Liver (tissue), 7 donors: ENCODE measurements at regions not wholly inside any gene's neighbourhood (a gene's known extent, or its start where the extent isn't known, plus 50 kb on each side); places are given as distances from the start of the nearest gene placed in this dataset.
"Not testable (repeated sequence)": the region's sequence is repeated elsewhere in the genome, so short reads cannot be mapped to it uniquely, and the experiment has no call there.

Experiments used
- DNase-seq: peaks from one replicate; pipeline ENCODE4 v3.0.0-alpha.2; 2017; ENCODE audit warnings: low spot score
- H3K27ac ChIP-seq, 2 donors: one replicate each; pipeline ENCODE4 v1.7.0; 2013; ENCODE audit warnings: inconsistent platforms in 2 of 2, low read length in 2 of 2, control low read depth in 1 of 2, low read depth in 1 of 2, mild to moderate bottlenecking in 1 of 2
- H3K27me3 ChIP-seq, 4 donors: one replicate each; pipeline versions ENCODE4 v1.6.1 to v1.7.0; 2013; ENCODE audit warnings: low read length in 3 of 4, inconsistent platforms in 1 of 4, mild to moderate bottlenecking in 1 of 4, moderate library complexity in 1 of 4; ENCODE audit not compliant: control insufficient read depth in 4 of 4, insufficient read depth in 4 of 4
- H3K36me3 ChIP-seq, 4 donors: one replicate each; pipeline versions ENCODE4 v1.6.1 to v1.7.0; 2013; ENCODE audit warnings: low read length in 3 of 4, mild to moderate bottlenecking in 3 of 4, low read depth in 1 of 4, moderate library complexity in 1 of 4; ENCODE audit not compliant: control insufficient read depth in 4 of 4, insufficient read depth in 3 of 4
- H3K4me1 ChIP-seq, 4 donors: one replicate each; pipeline versions ENCODE4 v1.6.1 to v1.7.0; 2013; ENCODE audit warnings: low read length in 3 of 4, mild to moderate bottlenecking in 3 of 4, moderate library complexity in 1 of 4; ENCODE audit not compliant: control insufficient read depth in 4 of 4, insufficient read depth in 4 of 4
- H3K4me3 ChIP-seq, 3 donors: one replicate each; pipeline versions ENCODE4 v1.6.1 to v1.7.0; 2013; ENCODE audit warnings: low read length in 3 of 3, control low read depth in 1 of 3, low read depth in 1 of 3, mild to moderate bottlenecking in 1 of 3
- H3K9ac ChIP-seq, 2 donors: one replicate each; pipeline ENCODE4 v1.7.0; 2013; ENCODE audit warnings: low read length in 2 of 2, mild to moderate bottlenecking in 2 of 2, moderate library complexity in 2 of 2, control low read depth in 1 of 2, low read depth in 1 of 2
- H3K9me3 ChIP-seq, 4 donors: one replicate each; pipeline versions ENCODE4 v1.6.1 to v1.7.0; 2013; ENCODE audit warnings: low read length in 3 of 4; ENCODE audit not compliant: control insufficient read depth in 4 of 4
- EGR1 ChIP-seq, 2 donors: IDR thresholded peaks; 2 replicates each; pipeline ENCODE4 v1.6.1; 2016 to 2018; ENCODE audit warnings: antibody characterized with exemption in 2 of 2, low read depth in 2 of 2
- FOXA2 ChIP-seq: IDR thresholded peaks from 2 replicates; pipeline ENCODE4 v1.6.1; 2016; ENCODE audit warnings: antibody characterized with exemption
- GABPA ChIP-seq, 2 donors: IDR thresholded peaks in 1 of 2; conservative IDR thresholded peaks in 1 of 2; 2 replicates each; pipeline ENCODE4 v1.6.1; 2016; ENCODE audit warnings: antibody characterized with exemption in 2 of 2, mild to moderate bottlenecking in 1 of 2, moderate library complexity in 1 of 2
- HNF4A ChIP-seq, 2 donors: conservative IDR thresholded peaks; 2 replicates each; pipeline ENCODE4 v1.6.1; 2016; ENCODE audit warnings: antibody characterized with exemption in 2 of 2, mild to moderate bottlenecking in 2 of 2
- HNF4G ChIP-seq: IDR thresholded peaks from 2 replicates; pipeline ENCODE4 v1.6.1; 2016; ENCODE audit warnings: antibody characterized with exemption
- MAX ChIP-seq: IDR thresholded peaks from 2 replicates; pipeline ENCODE4 v1.6.1; 2016; ENCODE audit warnings: antibody characterized with exemption
- NR2F2 ChIP-seq: IDR thresholded peaks from 2 replicates; pipeline ENCODE4 v1.6.1; 2016; ENCODE audit warnings: antibody characterized with exemption
- RAD21 ChIP-seq, 2 donors: IDR thresholded peaks; 2 replicates each; pipeline ENCODE4 v1.6.1; 2016; ENCODE audit warnings: antibody characterized with exemption in 2 of 2, mild to moderate bottlenecking in 2 of 2
- TAF1 ChIP-seq: conservative IDR thresholded peaks from 2 replicates; pipeline ENCODE4 v1.6.1; 2016; ENCODE audit warnings: antibody characterized with exemption, mild to moderate bottlenecking
- YY1 ChIP-seq: IDR thresholded peaks from 2 replicates; pipeline ENCODE4 v1.6.1; 2016; ENCODE audit warnings: antibody characterized with exemption, mild to moderate bottlenecking
- ZBTB33 ChIP-seq: IDR thresholded peaks from 2 replicates; pipeline ENCODE4 v1.6.1; 2016; ENCODE audit warnings: antibody characterized with exemption
- WGBS: extraction: QIAGEN DNeasy Blood & Tissue Kit; methylation state at CpG from one replicate; pipeline ENCODE4 v1.1.7; 2013; 5-methylcytosine and 5-hydroxymethylcytosine counted together
- donor health status: healthy.
- donor health status: healthy.
- donor health status: healthy.
- donor health status: healthy.

- peaks cover 0 to 10% (median 6%) of the 10 kb centered on the region in 4 donors for H3K9me3 ChIP-seq
- no peak for TF ChIP-seq RAD21 (IDR thresholded peaks at IDR 0.05)
- TF ChIP-seq GABPA (IDR thresholded peaks at IDR 0.05 in 1 of 2, conservative IDR thresholded peaks at IDR 0.05 in 1 of 2) = no peak
- no peak for TF ChIP-seq EGR1 (IDR thresholded peaks at IDR 0.05; ENCODE audit: low read depth in 2 of 2)
- no peak for TF ChIP-seq FOXA2
- no peak overlapping the region for H3K27ac ChIP-seq
- H3K36me3 ChIP-seq = no peaks in the 10 kb centered on the region
- DNase-seq = no peak
- H3K27me3 ChIP-seq = peaks cover 0 to 6% (median 0%) of the 10 kb centered on the region in 4 donors
- WGBS = 82% methylated on average over 6 of the region's 6 CpGs
- H3K9ac ChIP-seq = no peak overlapping the region
- no peaks in the 10 kb centered on the region for H3K4me1 ChIP-seq
- no peak overlapping the region for H3K4me3 ChIP-seq
Observed at GRCh38 chr20:51172558-51173428, 149.9 kb upstream of the KCNG1 start.

- H3K4me3 ChIP-seq = no peak overlapping the region
- H3K9ac ChIP-seq = no peak overlapping the region
- H3K27me3 ChIP-seq = peaks cover 0 to 3% (median 0%) of the 10 kb centered on the region in 4 donors
- H3K9me3 ChIP-seq = peaks cover 0 to 10% (median 8%) of the 10 kb centered on the region in 4 donors
- H3K36me3 ChIP-seq = no peaks in the 10 kb centered on the region
- no peak overlapping the region for H3K27ac ChIP-seq
- TF ChIP-seq EGR1 (IDR thresholded peaks at IDR 0.05; ENCODE audit: low read depth in 2 of 2) (no peak), MAX (no peak), NR2F2 (no peak), YY1 (no peak), HNF4A (conservative IDR thresholded peaks at IDR 0.05) (no peak), GABPA (IDR thresholded peaks at IDR 0.05 in 1 of 2, conservative IDR thresholded peaks at IDR 0.05 in 1 of 2) (no peak), TAF1 (no peak)
- no peaks in the 10 kb centered on the region for H3K4me1 ChIP-seq
- no peak for DNase-seq
- 77% methylated on average over 2 of the region's 2 CpGs for WGBS
Observed at GRCh38 chr20:51171141-51171540, 148.2 kb upstream of the KCNG1 start.

- no peak overlapping the region for H3K9ac ChIP-seq
- 73% methylated on average over 3 of the region's 3 CpGs for WGBS
- peaks cover 0 to 3% (median 0%) of the 10 kb centered on the region in 4 donors for H3K27me3 ChIP-seq
- no peaks in the 10 kb centered on the region for H3K36me3 ChIP-seq
- no peaks in the 10 kb centered on the region for H3K4me1 ChIP-seq
- no peak overlapping the region for H3K27ac ChIP-seq
- TF ChIP-seq YY1 (no peak), MAX (no peak), HNF4G (no peak), ZBTB33 (no peak), GABPA (IDR thresholded peaks at IDR 0.05 in 1 of 2, conservative IDR thresholded peaks at IDR 0.05 in 1 of 2) (no peak), FOXA2 (no peak)
- DNase-seq = no peak
- no peak overlapping the region for H3K4me3 ChIP-seq
- H3K9me3 ChIP-seq = peaks cover 0 to 10% (median 8%) of the 10 kb centered on the region in 4 donors
Observed at GRCh38 chr20:51169813-51170212, 146.9 kb upstream of the KCNG1 start.

- H3K27me3 ChIP-seq, DNase-seq, H3K4me1 ChIP-seq, H3K9ac ChIP-seq, H3K9me3 ChIP-seq, H3K4me3 ChIP-seq, H3K27ac ChIP-seq, H3K36me3 ChIP-seq: not testable (repeated sequence)
- WGBS = 80% methylated on average over 4 of the region's 4 CpGs
Observed at GRCh38 chr20:51167911-51168310, 145.0 kb upstream of the KCNG1 start.
